T47D (cell line): ENCODE measurements at regions not wholly inside any gene's neighbourhood (a gene's known extent, or its start where the extent isn't known, plus 50 kb on each side); places are given as distances from the start of the nearest gene placed in this dataset.

ENCODE experiments used
- DNase-seq, 2 experiments: peaks; one replicate each; pipeline versions ENCODE4 v3.0.0 to v3.0.0-alpha.2; 2011 to 2012; ENCODE audit warnings: low read depth in 1 of 2, low spot score in 1 of 2
- JUND ChIP-seq: IDR thresholded peaks from 2 replicates; pipeline ENCODE4 v1.6.1; 2012; ENCODE audit warnings: low read depth
- in situ Hi-C: cut with HindIII; loops from 2 replicates; pipeline ENCODE4 v1.10.0; 2016; ENCODE audit warnings: low sequenced_read_pairs, low pct_unique_long_range_greater_than_20kb

GRCh38 chr13:105959876-105960275, 575.6 kb downstream of the EFNB2 start:
- no peak for TF ChIP-seq JUND
- in situ Hi-C loops: no loop called here
- no peak for DNase-seq

- no peak for TF ChIP-seq JUND
- no peak for DNase-seq
- in situ Hi-C loops: no loop called here
Observed at GRCh38 chr13:105957769-105958438, 577.6 kb downstream of the EFNB2 start.

GRCh38 chr13:105956921-105957320, 578.5 kb downstream of the EFNB2 start:
- DNase-seq: no peak
- in situ Hi-C loops: no loop called here
- TF ChIP-seq JUND: no peak

- in situ Hi-C loops: no loop called here
- DNase-seq: no peak
- TF ChIP-seq JUND: no peak
Observed at GRCh38 chr13:105952973-105953290, 582.5 kb downstream of the EFNB2 start.

- DNase-seq: no peak
- no peak for TF ChIP-seq JUND
- in situ Hi-C loops: no loop called here
Observed at GRCh38 chr13:105952233-105952972, 583.1 kb downstream of the EFNB2 start.

GRCh38 chr13:105948143-105948542, 587.3 kb downstream of the EFNB2 start:
- TF ChIP-seq JUND: no peak
- no peak for DNase-seq
- in situ Hi-C loops: no loop called here

GRCh38 chr13:105940882-105941281, 594.6 kb downstream of the EFNB2 start:
- in situ Hi-C loops: no loop called here
- no peak for TF ChIP-seq JUND

GRCh38 chr13:105937451-105937850, 598.0 kb downstream of the EFNB2 start:
- TF ChIP-seq JUND: no peak
- in situ Hi-C loops: no loop called here
- no peak for DNase-seq

More at GRCh38 chr13:105940882-105941281, 594.6 kb downstream of the EFNB2 start:
- no peak for DNase-seq

- in situ Hi-C loops: no loop called here
- DNase-seq: no peak
- no peak for TF ChIP-seq JUND
Observed at GRCh38 chr13:105936816-105937215, 598.6 kb downstream of the EFNB2 start.

- DNase-seq: no peak
Observed at GRCh38 chr13:105929505-105929904, 606.0 kb downstream of the EFNB2 start.

GRCh38 chr13:105928901-105929300, 606.6 kb downstream of the EFNB2 start:
- TF ChIP-seq JUND: no peak
- in situ Hi-C loops: no loop called here
- DNase-seq: no peak

More at GRCh38 chr13:105929505-105929904, 606.0 kb downstream of the EFNB2 start:
- in situ Hi-C loops: no loop called here
- no peak for TF ChIP-seq JUND

- in situ Hi-C loops: no loop called here
- no peak for TF ChIP-seq JUND
- DNase-seq: no peak
Observed at GRCh38 chr13:105928048-105928447, 607.4 kb downstream of the EFNB2 start.

- in situ Hi-C loops: no loop called here
- no peak for DNase-seq
- no peak for TF ChIP-seq JUND
Observed at GRCh38 chr13:105925496-105925895, 610.0 kb downstream of the EFNB2 start.
